HCT116 (cell line): ENCODE measurements at regions not wholly inside any gene's neighbourhood (a gene's known extent, or its start where the extent isn't known, plus 50 kb on each side); places are given as distances from the start of the nearest gene placed in this dataset.
A peak's percentile ranks its signal among the peaks of the same experiment; 100 is the strongest.
"Not testable (repeated sequence)": the region's sequence is repeated elsewhere in the genome, so short reads cannot be mapped to it uniquely, and the experiment has no call there.

Experiments used
- ATAC-seq: fragments of 200-7000 bp; cut with Tn5 transposase; 2 replicates; pipeline ENCODE4 v1.9.1; 2020; ENCODE audit warnings: mild to moderate bottlenecking, moderate library complexity
- BruUV-seq: library from RNA; stranded (reverse); fragments of 400-500 nt; replicated peaks from 2 replicates; lab custom pipeline; 2021; lab: Mats Ljungman, UMichigan
- CTCF ChIA-PET: fragments of 300-600 bp; sonication (Branson Sonifier 250); formaldehyde crosslinking; loops from one replicate; lab custom pipeline; 2021; ENCODE audit warnings: antibody characterized with exemption; lab: Charles Lee
- POLR2A ChIA-PET: fragments of 300-600, 350-600 bp; sonication (Branson Sonifier 250); formaldehyde crosslinking; loops from one replicate; lab custom pipeline; 2021; ENCODE audit warnings: antibody characterized with exemption; lab: Charles Lee
- RAD21 ChIA-PET, 2 experiments: fragments of 300-600 bp; sonication (Branson Sonifier 250); formaldehyde crosslinking; loops; one replicate each; lab custom pipeline; 2023; ENCODE audit warnings: low total read pairs in 2 of 2; ENCODE audit not compliant: uncharacterized antibody in 2 of 2, unreplicated experiment in 2 of 2, low non-redundant PET in 1 of 2; lab: Charles Lee
- DNase-seq: peaks from one replicate; pipeline ENCODE4 v3.0.0-alpha.2; 2010; ENCODE audit warnings: low read depth, low spot score
- H2AFZ ChIP-seq: fragments of 200-600 bp; shearing (Covaris generic), sonication (generic); 2 replicates; pipeline ENCODE4 v1.6.1; 2017; ENCODE audit warnings: low read depth, mixed run types, mixed read lengths, antibody characterized with exemption, low read length; ENCODE audit not compliant: poor library complexity, severe bottlenecking
- H3K27ac ChIP-seq: 2 replicates; pipeline ENCODE4 v1.5.1; 2012; ENCODE audit warnings: low read depth, low read length
- H3K27me3 ChIP-seq: fragments of 200-600 bp; sonication (generic); 2 replicates; pipeline ENCODE4 v1.6.1; 2016; ENCODE audit warnings: mixed run types, low read length, mixed read lengths; ENCODE audit not compliant: insufficient read depth
- H3K36me3 ChIP-seq, 2 experiments: fragments of 200-500 bp in 1 of 2; fragments of 200-600 bp in 1 of 2; sonication (Bioruptor generic) in 1 of 2; sonication (generic) in 1 of 2; 2 replicates each; pipeline versions ENCODE4 v1.5.1 to v1.6.1; 2014 to 2016; ENCODE audit warnings: low read length in 2 of 2, inconsistent platforms in 1 of 2, mixed read lengths in 1 of 2, mixed run types in 1 of 2; ENCODE audit not compliant: insufficient read depth in 2 of 2, control insufficient read depth in 1 of 2
- H3K4me1 ChIP-seq, 2 experiments: fragments of 200-600 bp in 1 of 2; sonication (generic) in 1 of 2; 2 replicates each; pipeline versions ENCODE4 v1.5.1 to v1.6.1; 2012 to 2017; ENCODE audit warnings: low read length in 2 of 2, inconsistent platforms in 1 of 2, mild to moderate bottlenecking in 1 of 2, mixed read lengths in 1 of 2, mixed run types in 1 of 2, moderate library complexity in 1 of 2; ENCODE audit not compliant: insufficient read depth in 2 of 2, control insufficient read depth in 1 of 2
- H3K4me2 ChIP-seq: fragments of 200-600 bp; sonication (generic); 2 replicates; pipeline ENCODE4 v1.6.1; 2017; ENCODE audit warnings: mixed run types, low read length, mixed read lengths
- H3K4me3 ChIP-seq, 2 experiments: fragments of 200-600 bp in 1 of 2; sonication (generic) in 1 of 2; replicated peaks in 1 of 2; 2 replicates each; pipeline ENCODE4 v1.5.1; 2011 to 2016; ENCODE audit warnings: low read length in 2 of 2, control low read depth in 1 of 2, low read depth in 1 of 2, mild to moderate bottlenecking in 1 of 2, mixed read lengths in 1 of 2, mixed run types in 1 of 2
- H3K79me2 ChIP-seq: fragments of 200-600 bp; sonication (generic); 2 replicates; pipeline ENCODE4 v1.6.1; 2017; ENCODE audit warnings: mild to moderate bottlenecking, mixed run types, low read length, moderate library complexity, mixed read lengths; ENCODE audit not compliant: insufficient read depth
- H3K9ac ChIP-seq: fragments of 200-600 bp; sonication (generic); 2 replicates; pipeline ENCODE4 v1.6.1; 2016; ENCODE audit warnings: low read length, mixed read lengths
- H3K9me2 ChIP-seq: fragments of 200-600 bp; sonication (generic), shearing (Covaris generic); 2 replicates; pipeline ENCODE4 v1.6.1; 2017; ENCODE audit warnings: mixed run types, mild to moderate bottlenecking, moderate library complexity; ENCODE audit not compliant: insufficient read depth
- H3K9me3 ChIP-seq, 2 experiments: fragments of 200-500 bp in 1 of 2; fragments of 200-600 bp in 1 of 2; sonication (Bioruptor generic) in 1 of 2; sonication (generic) in 1 of 2; 2 replicates each; pipeline ENCODE4 v1.6.1; 2014 to 2017; ENCODE audit warnings: low read length in 2 of 2, mixed read lengths in 2 of 2, inconsistent platforms in 1 of 2, low read depth in 1 of 2, mild to moderate bottlenecking in 1 of 2, mixed run types in 1 of 2, moderate library complexity in 1 of 2; ENCODE audit not compliant: control insufficient read depth in 1 of 2, insufficient read depth in 1 of 2
- H4K20me1 ChIP-seq: fragments of 200-600 bp; sonication (generic), shearing (Covaris generic); 2 replicates; pipeline ENCODE4 v1.6.1; 2017; ENCODE audit warnings: mixed run types, mild to moderate bottlenecking, moderate library complexity; ENCODE audit not compliant: insufficient read depth
- CBX3 ChIP-seq: IDR thresholded peaks from 2 replicates; pipeline ENCODE4 v1.6.1; 2012; ENCODE audit warnings: low read depth
- CEBPB ChIP-seq: IDR thresholded peaks from 2 replicates; pipeline ENCODE4 v1.6.1; 2012; ENCODE audit warnings: low read depth
- ELF1 ChIP-seq: IDR thresholded peaks from 2 replicates; pipeline ENCODE4 v1.6.1; 2012; ENCODE audit warnings: low read depth, borderline replicate concordance
- EZH2phosphoT487 ChIP-seq: fragments of 200-600 bp; IDR thresholded peaks from 2 replicates; pipeline ENCODE4 v1.6.1; 2018; ENCODE audit warnings: antibody characterized with exemption, borderline replicate concordance
- POLR2AphosphoS5 ChIP-seq: IDR thresholded peaks from 2 replicates; pipeline ENCODE4 v1.6.1; 2011; ENCODE audit warnings: mild to moderate bottlenecking, low read depth, low read length, moderate library complexity
- REST ChIP-seq: IDR thresholded peaks from 2 replicates; pipeline ENCODE4 v1.6.1; 2012; ENCODE audit warnings: low read depth
- SIN3A ChIP-seq: IDR thresholded peaks from 2 replicates; pipeline ENCODE4 v1.6.1; 2012; ENCODE audit warnings: low read depth
- SRF ChIP-seq: IDR thresholded peaks from 2 replicates; pipeline ENCODE4 v1.6.1; 2012; ENCODE audit warnings: low read depth
- TCF7L2 ChIP-seq: IDR thresholded peaks from 2 replicates; pipeline ENCODE4 v1.7.0; 2011; ENCODE audit warnings: borderline replicate concordance, inconsistent platforms; ENCODE audit not compliant: insufficient read depth, insufficient read length; ENCODE audit errors: extremely low read depth
- YY1 ChIP-seq: IDR thresholded peaks from 2 replicates; pipeline ENCODE4 v1.6.1; 2011; ENCODE audit warnings: low read length, low read depth, moderate library complexity, mild to moderate bottlenecking; ENCODE audit not compliant: insufficient replicate concordance; ENCODE audit errors: extremely low read depth
- intact Hi-C: fragments of 100-400 bp; cut with micrococcal nuclease; formaldehyde crosslinking; loops from 2 replicates; pipeline ENCODE4 v1.10.0; 2022
- TF ChIP-seq, protein P1 (sequence below): IDR thresholded peaks from 2 replicates; pipeline ENCODE4 v1.6.1; 2011; ENCODE audit warnings: mild to moderate bottlenecking, low read length, moderate library complexity; ENCODE audit not compliant: insufficient replicate concordance; ENCODE audit errors: extremely low read depth
- TF ChIP-seq, protein P2 (sequence below): IDR thresholded peaks from 2 replicates; pipeline ENCODE4 v1.6.1; 2012

GRCh38 chr4:1566301-1566837 is 117.7 kb downstream of the FAM53A start:
- H2AFZ ChIP-seq, H4K20me1 ChIP-seq, H3K27me3 ChIP-seq, H3K36me3 ChIP-seq, H3K9me3 ChIP-seq, H3K4me3 ChIP-seq, H3K79me2 ChIP-seq, H3K9me2 ChIP-seq, intact Hi-C loops, BruUV-seq, RAD21 ChIA-PET: not testable (repeated sequence)
- ChIA-PET POLR2A (interaction anchor here (0.8 kb wide), 1 partner anchor 17 kb away, joined by 3 read pairs; no protein-coding TSS in a partner anchor), CTCF (interaction anchor here (0.8 kb wide), 1 partner anchor 17 kb away, joined by 5 read pairs; no protein-coding TSS in a partner anchor)
- Histone ChIP-seq H3K27ac (peak overlapping the region; percentile 39; the same call in 1 of the 2 replicates), H3K9ac (peak overlapping the region; percentile 51), H3K4me1 (peaks cover 13 to 25% of the 10 kb centered on the region in 2 experiments), H3K4me2 (peak overlapping the region; percentile 61)
- DNase-seq, result peak; percentile 73
- ATAC-seq, result peak; percentile 93
- TF ChIP-seq POLR2AphosphoS5, result peak; percentile 34; the same call in 1 of the 2 replicates

- no TSS peak for BruUV-seq
- peak overlapping the region; percentile 39; the same call in 1 of the 2 replicates for H3K27ac ChIP-seq
- no peak overlapping the region for H2AFZ ChIP-seq
- ATAC-seq (no peak; the same call in 1 of the 2 replicates), DNase-seq (no peak)
- no peaks in the 10 kb centered on the region for H3K9me3 ChIP-seq
- no peaks in the 10 kb centered on the region for H3K27me3 ChIP-seq
- ChIA-PET CTCF (no interaction called here), RAD21 (no interaction called here), POLR2A (no interaction called here)
- H4K20me1 ChIP-seq, result no peaks in the 10 kb centered on the region
- no peaks in the 10 kb centered on the region for H3K36me3 ChIP-seq
- peak overlapping the region; percentile 61 for H3K4me2 ChIP-seq
- peak overlapping the region; percentile 51 for H3K9ac ChIP-seq
- no peak overlapping the region for H3K4me3 ChIP-seq
- no peaks in the 10 kb centered on the region for H3K79me2 ChIP-seq
- TF ChIP-seq EZH2phosphoT487, result no peak
- no peak for TF ChIP-seq YY1
- TF ChIP-seq, protein P1, sequence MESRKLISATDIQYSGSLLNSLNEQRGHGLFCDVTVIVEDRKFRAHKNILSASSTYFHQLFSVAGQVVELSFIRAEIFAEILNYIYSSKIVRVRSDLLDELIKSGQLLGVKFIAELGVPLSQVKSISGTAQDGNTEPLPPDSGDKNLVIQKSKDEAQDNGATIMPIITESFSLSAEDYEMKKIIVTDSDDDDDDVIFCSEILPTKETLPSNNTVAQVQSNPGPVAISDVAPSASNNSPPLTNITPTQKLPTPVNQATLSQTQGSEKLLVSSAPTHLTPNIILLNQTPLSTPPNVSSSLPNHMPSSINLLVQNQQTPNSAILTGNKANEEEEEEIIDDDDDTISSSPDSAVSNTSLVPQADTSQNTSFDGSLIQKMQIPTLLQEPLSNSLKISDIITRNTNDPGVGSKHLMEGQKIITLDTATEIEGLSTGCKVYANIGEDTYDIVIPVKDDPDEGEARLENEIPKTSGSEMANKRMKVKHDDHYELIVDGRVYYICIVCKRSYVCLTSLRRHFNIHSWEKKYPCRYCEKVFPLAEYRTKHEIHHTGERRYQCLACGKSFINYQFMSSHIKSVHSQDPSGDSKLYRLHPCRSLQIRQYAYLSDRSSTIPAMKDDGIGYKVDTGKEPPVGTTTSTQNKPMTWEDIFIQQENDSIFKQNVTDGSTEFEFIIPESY, result no peak
- TF ChIP-seq, protein P2, sequence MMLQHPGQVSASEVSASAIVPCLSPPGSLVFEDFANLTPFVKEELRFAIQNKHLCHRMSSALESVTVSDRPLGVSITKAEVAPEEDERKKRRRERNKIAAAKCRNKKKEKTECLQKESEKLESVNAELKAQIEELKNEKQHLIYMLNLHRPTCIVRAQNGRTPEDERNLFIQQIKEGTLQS, result no peak
- TF ChIP-seq SIN3A, result no peak
- no peak for TF ChIP-seq SRF
- TF ChIP-seq REST, result no peak
- no peak for TF ChIP-seq ELF1
- TF ChIP-seq POLR2AphosphoS5, result no peak
- no peak for TF ChIP-seq CEBPB
- no peak for TF ChIP-seq CBX3
- TF ChIP-seq TCF7L2, result no peak
- no peaks in the 10 kb centered on the region for H3K9me2 ChIP-seq
- peaks cover 13 to 25% of the 10 kb centered on the region in 2 experiments for H3K4me1 ChIP-seq
- intact Hi-C loops, result no loop called here
Observed at GRCh38 chr4:1565598-1566295, 118.4 kb downstream of the FAM53A start.
